Esophagus squamous epithelium (tissue), 5 donors: ENCODE measurements at regions not wholly inside any gene's neighbourhood (a gene's known extent, or its start where the extent isn't known, plus 50 kb on each side); places are given as distances from the start of the nearest gene placed in this dataset.

Experiments used
- DNase-seq: peaks from one replicate; lab custom pipeline; 2025; lab: John Stamatoyannopoulos, UW
- H3K27ac ChIP-seq, 4 donors: fragments of 200-600 bp; sonication (generic); one replicate each; pipeline ENCODE4 v1.5.1; 2016 to 2019; ENCODE audit warnings: mild to moderate bottlenecking in 1 of 4
- H3K27me3 ChIP-seq, 4 donors: fragments of 200-600 bp; sonication (generic); 1 replicate in 3 of 4; 2 replicates in 1 of 4; pipeline versions ENCODE4 v1.5.1 to v1.6.0; 2017 to 2021; ENCODE audit warnings: antibody characterized with exemption in 1 of 4
- H3K36me3 ChIP-seq, 3 donors: fragments of 200-600 bp; sonication (generic); one replicate each; pipeline ENCODE4 v1.5.1; 2016 to 2019
- H3K4me1 ChIP-seq, 3 donors: fragments of 200-600 bp; sonication (generic); one replicate each; pipeline ENCODE4 v1.5.1; 2017 to 2019
- H3K4me3 ChIP-seq, 4 donors: fragments of 200-600 bp; sonication (generic); 1 replicate in 3 of 4; 2 replicates in 1 of 4; pipeline ENCODE4 v1.5.1; 2016 to 2019; ENCODE audit warnings: mild to moderate bottlenecking in 2 of 4, moderate library complexity in 1 of 4
- H3K9me3 ChIP-seq, 3 donors: fragments of 200-600 bp; sonication (generic); one replicate each; pipeline ENCODE4 v1.5.1; 2016 to 2019
- POLR2A ChIP-seq, 4 donors: fragments of 450-650 bp; IDR thresholded peaks; one replicate each; pipeline ENCODE4 v1.6.1; 2017; ENCODE audit warnings: antibody characterized with exemption in 4 of 4, mild to moderate bottlenecking in 4 of 4, moderate library complexity in 3 of 4
- WGBS, 2 donors: methylation state at CpG; one replicate each; pipeline ENCODE4 v1.1.5; 2018; 5-methylcytosine and 5-hydroxymethylcytosine counted together
- intact Hi-C: fragments of 100-400 bp; cut with DNase I; formaldehyde crosslinking; loops from one replicate; pipeline ENCODE4 v1.15.0; 2022
- TF ChIP-seq, protein P1 (sequence below), 6 experiments: fragments of 450-650 bp in 4 of 6; fragments of 200-600 bp in 2 of 6; sonication (generic) in 2 of 6; IDR thresholded peaks; one replicate each; pipeline ENCODE4 v1.5.1; 2016 to 2019; ENCODE audit warnings: antibody characterized with exemption in 6 of 6, mild to moderate bottlenecking in 4 of 6, moderate library complexity in 4 of 6
- donor health status: DM: yes; HTN: yes; CAD: no.

DNA sequence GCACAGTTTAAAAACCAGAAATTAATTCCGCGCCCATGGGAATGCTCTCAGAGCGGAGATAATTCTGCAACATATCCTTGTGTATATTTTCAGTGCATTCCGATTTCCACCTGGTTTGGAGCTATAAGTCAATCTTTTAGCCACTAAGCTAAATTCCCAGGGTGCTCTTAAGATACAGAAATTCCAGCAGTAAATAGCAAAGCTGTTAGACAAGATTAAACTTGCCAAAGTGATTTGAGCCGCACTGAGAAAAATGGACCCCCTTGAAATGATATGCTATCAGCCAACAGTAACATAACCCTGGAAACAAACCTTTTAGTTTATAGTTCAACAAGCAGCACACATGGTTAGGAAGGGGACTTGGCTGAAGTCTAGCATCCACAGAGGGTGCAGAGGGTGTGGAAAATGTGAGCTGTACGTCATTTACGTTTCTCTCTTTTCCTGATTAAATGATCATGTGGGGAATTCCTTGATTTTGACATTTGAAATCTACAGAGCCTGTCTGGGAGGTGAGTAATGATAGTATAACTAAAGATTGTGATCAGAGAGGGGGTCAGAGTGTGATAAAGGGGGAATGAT, 99.8 kb upstream of the COPS8 start:
- H3K27ac ChIP-seq, result no peak overlapping the region
- 61 to 76% methylated on average over 7 of the region's 7 CpGs for WGBS, 2 donors

DNA sequence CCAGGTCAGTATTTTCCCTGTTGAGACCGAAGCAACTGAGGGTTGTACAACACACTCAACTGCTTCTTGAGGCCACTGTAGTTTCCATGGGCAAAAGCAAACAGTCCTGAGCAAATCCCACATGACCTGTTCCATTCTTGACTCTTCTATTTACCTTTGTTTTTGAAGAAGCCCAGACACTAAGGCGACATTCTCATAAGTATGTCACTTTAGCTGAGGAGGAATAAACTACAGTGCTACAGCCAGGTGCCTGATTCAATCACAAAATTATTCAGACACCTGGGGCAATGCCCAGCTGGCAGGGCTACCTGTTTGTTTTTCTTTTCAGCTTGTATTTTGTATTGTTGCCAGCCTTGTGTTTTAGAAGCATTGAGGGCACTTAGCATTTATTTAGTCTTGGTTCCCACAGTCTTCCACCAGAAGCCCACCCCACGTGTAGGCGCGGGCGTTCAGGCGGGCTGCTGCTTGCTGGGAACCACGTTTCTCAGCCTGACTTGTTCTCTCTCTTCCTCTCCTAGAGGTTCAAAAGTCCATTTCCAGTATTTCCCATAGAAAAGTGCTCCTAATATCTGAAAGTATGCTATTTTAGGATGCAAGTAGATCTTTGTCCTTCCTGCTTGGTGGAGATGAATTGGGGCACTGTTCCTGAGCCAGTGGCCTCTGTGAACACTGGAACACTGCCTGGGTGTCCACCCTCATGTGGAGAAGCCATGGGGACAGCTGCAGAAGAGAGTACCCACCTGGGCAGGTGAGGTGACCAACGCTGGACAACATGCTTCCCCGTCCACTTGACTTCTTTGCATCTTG, 99.0 kb upstream of the COPS8 start:
- Histone ChIP-seq H3K9me3 (peaks cover 0 to 9% (median 6%) of the 10 kb centered on the region in 3 donors), H3K27me3 (peaks cover 0 to 20% (median 0%) of the 10 kb centered on the region in 4 donors), H3K36me3 (no peaks in the 10 kb centered on the region), H3K4me1 (peaks cover 0 to 4% (median 0%) of the 10 kb centered on the region in 3 donors), H3K27ac (peak overlapping the region in 1 of 4 donors; percentile 87), H3K4me3 (no peak overlapping the region)
- no peak for DNase-seq
- TF ChIP-seq POLR2A (IDR thresholded peaks at IDR 0.05), result no peak
- TF ChIP-seq, protein P1, sequence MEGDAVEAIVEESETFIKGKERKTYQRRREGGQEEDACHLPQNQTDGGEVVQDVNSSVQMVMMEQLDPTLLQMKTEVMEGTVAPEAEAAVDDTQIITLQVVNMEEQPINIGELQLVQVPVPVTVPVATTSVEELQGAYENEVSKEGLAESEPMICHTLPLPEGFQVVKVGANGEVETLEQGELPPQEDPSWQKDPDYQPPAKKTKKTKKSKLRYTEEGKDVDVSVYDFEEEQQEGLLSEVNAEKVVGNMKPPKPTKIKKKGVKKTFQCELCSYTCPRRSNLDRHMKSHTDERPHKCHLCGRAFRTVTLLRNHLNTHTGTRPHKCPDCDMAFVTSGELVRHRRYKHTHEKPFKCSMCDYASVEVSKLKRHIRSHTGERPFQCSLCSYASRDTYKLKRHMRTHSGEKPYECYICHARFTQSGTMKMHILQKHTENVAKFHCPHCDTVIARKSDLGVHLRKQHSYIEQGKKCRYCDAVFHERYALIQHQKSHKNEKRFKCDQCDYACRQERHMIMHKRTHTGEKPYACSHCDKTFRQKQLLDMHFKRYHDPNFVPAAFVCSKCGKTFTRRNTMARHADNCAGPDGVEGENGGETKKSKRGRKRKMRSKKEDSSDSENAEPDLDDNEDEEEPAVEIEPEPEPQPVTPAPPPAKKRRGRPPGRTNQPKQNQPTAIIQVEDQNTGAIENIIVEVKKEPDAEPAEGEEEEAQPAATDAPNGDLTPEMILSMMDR (IDR thresholded peaks at IDR 0.05), result no peak
- intact Hi-C loops, result no loop called here
- WGBS, 2 donors, result 78 to 84% methylated on average over 10 of the region's 10 CpGs

More for the DNA sequence above, 99.8 kb upstream of the COPS8 start:
- H3K4me1 ChIP-seq, result peaks cover 0 to 4% (median 0%) of the 10 kb centered on the region in 3 donors
- H3K4me3 ChIP-seq, result no peak overlapping the region
- no peaks in the 10 kb centered on the region for H3K36me3 ChIP-seq
- DNase-seq, result no peak
- peaks cover 0 to 17% (median 0%) of the 10 kb centered on the region in 4 donors for H3K27me3 ChIP-seq
- H3K9me3 ChIP-seq, result peaks cover 0 to 9% (median 6%) of the 10 kb centered on the region in 3 donors
- TF ChIP-seq POLR2A (IDR thresholded peaks at IDR 0.05), result no peak
- TF ChIP-seq, protein P1 (IDR thresholded peaks at IDR 0.05), result no peak
- intact Hi-C loops, result no loop called here

DNA sequence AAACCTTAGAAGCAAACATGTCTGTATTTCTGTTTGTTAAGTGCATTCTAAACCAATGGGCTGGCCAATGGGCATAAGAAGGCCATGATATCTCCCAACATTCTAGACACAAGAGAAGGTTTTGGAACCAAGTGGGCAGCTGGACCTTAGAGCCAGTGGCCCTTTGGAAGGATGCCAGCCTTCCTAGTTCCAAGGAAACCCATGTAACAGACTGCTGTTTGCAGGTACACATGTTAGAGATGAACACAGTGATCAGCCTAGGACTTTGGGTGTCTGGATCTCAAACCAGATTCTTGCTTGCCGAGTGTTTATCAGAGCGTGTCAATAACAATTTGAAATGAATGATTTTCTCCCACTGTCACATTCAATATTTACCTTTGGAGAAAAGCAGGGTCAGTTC, 97.5 kb upstream of the COPS8 start:
- intact Hi-C loops, result no loop called here
- H3K36me3 ChIP-seq, result no peaks in the 10 kb centered on the region
- DNase-seq, result no peak
- H3K4me1 ChIP-seq, result peaks cover 0 to 4% (median 0%) of the 10 kb centered on the region in 3 donors
- WGBS, 2 donors, result 63 to 87% methylated on average over 2 of the region's 2 CpGs
- TF ChIP-seq, protein P1 (IDR thresholded peaks at IDR 0.05), result no peak
- no peak for TF ChIP-seq POLR2A (IDR thresholded peaks at IDR 0.05)
- peaks cover 0 to 23% (median 0%) of the 10 kb centered on the region in 4 donors for H3K27me3 ChIP-seq
- no peak overlapping the region for H3K4me3 ChIP-seq
- H3K27ac ChIP-seq, result peak overlapping the region in 3 of 4 donors; percentile 69 to 87 (median 74)
- peaks cover 0 to 4% (median 4%) of the 10 kb centered on the region in 3 donors for H3K9me3 ChIP-seq

DNA sequence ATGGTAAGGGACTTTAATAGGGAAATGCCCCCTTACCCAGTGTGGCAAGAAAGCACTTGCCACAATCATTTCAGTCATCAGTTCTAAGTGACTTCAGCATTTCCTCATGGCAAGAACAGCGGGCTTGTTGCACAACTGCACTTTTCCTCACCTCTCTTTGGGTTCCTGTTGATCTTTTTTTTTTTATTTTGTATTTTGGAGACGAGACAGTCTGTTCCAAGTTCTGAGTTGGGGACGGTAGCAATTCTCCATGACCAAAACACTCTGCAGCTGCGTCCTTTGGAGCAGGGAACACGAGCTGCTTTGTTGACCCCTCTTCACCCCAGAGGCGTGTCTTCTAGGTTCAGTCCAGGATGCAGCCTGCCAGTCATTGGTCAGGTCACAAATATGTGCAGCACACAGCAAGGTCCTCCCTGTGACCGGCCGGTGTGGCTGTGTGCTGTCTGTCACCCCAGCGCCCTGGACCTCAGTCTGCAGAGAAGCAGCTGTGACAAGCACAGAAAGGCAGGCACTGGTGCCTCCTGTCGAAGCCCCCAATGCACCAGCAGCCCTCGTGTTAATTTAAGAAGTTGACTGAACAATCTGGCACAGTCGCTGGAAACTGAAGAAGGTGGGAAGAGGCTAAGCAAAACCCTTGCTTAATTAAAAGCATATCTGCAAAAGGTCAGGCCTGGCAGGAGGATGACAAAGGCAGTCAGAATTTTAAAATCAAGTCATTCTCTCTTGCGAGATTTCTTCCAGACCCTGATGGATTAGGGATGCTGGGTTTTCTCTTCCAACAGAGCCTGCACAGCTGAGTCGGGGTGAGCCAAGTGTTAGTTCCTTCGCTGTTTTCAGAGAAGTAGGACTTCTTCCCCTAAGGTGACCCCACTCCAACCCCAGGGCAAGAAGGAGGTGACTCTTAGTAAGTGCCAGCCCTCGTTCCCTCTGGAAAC, 96.7 kb upstream of the COPS8 start:
- 42 to 48% methylated on average over 10 to 15 of the region's 16 CpGs for WGBS, 2 donors
- peak in 1 of 4 donors; percentile 15 for TF ChIP-seq POLR2A (IDR thresholded peaks at IDR 0.05)
- TF ChIP-seq, protein P1 (IDR thresholded peaks at IDR 0.05), result no peak
- Histone ChIP-seq H3K27ac (peak overlapping the region; percentile 42 to 87 (median 77)), H3K4me1 (peaks cover 0 to 4% (median 0%) of the 10 kb centered on the region in 3 donors), H3K9me3 (no peaks in the 10 kb centered on the region), H3K36me3 (no peaks in the 10 kb centered on the region), H3K27me3 (peaks cover 0 to 29% (median 0%) of the 10 kb centered on the region in 4 donors), H3K4me3 (no peak overlapping the region)
- DNase-seq, result no peak
- intact Hi-C loops, result no loop called here
